GM19238 (cell line): ENCODE measurements at regions not wholly inside any gene's neighbourhood (a gene's known extent, or its start where the extent isn't known, plus 50 kb on each side); places are given as distances from the start of the nearest gene placed in this dataset.
"Not testable (repeated sequence)": the region's sequence is repeated elsewhere in the genome, so short reads cannot be mapped to it uniquely, and the experiment has no call there.

Experiments
- DNase-seq: peaks from one replicate; pipeline ENCODE4 v3.0.0; 2011; ENCODE audit warnings: low spot score; ENCODE audit not compliant: insufficient read length

- DNase-seq = no peak
Measured at GRCh38 chr22:48486558-48486957, 1341.1 kb downstream of the BRD1 start.

DNA sequence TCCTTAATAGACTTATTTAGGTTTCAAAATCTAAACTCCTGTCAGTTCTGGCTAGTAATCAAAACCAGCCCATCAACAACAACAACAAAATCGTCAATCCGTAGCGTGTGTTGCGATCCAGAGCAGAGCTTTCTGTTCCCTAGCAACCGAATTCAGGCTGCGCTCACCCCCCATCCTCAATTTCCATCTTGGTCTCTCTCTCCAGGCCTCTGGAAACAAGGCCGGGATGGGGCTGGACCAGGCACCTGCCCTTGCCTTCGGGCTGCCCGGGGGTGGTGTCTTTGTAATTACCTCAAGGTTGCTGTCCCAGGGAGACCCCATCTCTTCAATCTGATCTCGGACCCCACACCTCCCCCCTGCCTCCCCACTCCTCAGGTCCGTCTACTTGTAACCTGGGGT lies 1341.5 kb downstream of the BRD1 start:
- no peak for DNase-seq

GRCh38 chr22:48485149-48486133 lies 1342.2 kb downstream of the BRD1 start:
- no peak for DNase-seq

- DNase-seq = no peak
Measured at GRCh38 chr22:48483764-48484528, 1343.7 kb downstream of the BRD1 start.

- no peak for DNase-seq
Measured at GRCh38 chr22:48482771-48483170, 1344.9 kb downstream of the BRD1 start.

DNA sequence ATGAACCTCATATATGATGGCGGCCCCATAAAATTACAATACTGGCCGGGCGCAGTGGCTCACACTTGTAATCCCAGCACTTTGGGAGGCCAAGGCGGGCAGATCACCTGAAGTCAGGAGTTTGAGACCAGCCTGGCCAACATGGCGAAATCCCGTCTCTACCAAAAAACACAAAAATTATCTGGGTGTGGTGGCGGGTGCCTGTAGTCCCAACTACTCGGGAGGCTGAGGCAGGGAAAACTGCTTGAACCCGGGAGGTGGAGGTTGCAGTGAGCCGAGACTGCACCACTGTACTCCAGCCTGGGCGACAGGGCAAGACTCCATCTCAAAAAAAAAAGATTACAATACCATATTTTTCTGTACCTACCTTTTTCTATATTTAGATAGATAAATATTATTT lies 1345.5 kb downstream of the BRD1 start:
- not testable (repeated sequence) for DNase-seq

DNA sequence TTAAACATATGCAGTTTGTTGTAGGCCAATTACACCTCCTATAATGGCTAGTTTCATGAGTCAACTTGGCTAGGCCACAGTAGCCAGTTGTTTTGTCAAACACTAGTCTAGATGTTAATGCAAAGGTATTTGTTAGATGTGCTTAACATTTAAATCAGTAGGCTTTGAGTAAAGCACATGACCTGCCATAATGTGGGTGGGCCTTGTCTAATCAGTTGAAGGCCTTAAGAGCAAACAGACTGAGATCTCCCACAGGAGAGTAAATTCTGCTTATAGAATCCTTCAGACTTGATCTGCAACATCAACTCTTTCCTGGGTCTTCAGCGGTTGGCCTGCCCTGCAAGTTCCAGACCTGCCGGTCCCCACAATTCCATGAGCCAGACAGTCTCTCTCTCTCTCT lies 1345.9 kb downstream of the BRD1 start:
- no peak for DNase-seq

DNA sequence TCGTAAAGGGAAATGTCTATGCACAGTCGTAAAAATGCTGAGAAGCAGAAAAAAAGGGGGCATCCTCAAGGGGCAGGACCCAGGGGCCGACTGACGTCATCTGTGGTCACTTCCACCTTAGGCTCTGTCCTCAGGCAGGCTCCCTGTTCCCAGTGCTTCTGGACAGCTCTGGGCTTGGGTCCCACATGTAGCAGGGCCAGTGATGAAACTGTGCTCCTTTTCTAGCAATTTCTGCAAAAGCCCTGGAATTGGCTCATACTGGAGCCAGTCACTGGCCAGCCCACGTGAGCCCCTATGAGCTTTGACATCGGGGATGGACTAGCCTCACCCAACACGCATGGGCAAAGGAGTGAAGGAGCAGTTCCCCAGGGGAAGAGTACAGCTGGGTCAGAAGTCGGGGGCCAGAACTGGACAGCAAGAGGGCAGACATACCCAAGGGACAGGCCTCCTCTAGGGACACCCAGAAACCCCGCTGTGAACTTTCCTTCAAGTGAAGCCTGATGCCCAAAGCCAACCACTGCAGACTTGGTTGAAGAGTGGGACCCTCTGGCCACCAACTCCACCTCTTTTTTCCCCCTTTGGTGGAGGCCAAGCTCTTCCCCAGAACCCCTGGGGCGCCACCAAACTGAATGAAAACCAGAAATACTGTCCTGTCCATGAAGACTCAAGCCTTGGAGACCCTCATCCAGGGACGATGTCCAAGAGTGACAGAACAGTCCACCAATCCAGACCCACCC lies 1349.0 kb downstream of the BRD1 start:
- DNase-seq = no peak

DNA sequence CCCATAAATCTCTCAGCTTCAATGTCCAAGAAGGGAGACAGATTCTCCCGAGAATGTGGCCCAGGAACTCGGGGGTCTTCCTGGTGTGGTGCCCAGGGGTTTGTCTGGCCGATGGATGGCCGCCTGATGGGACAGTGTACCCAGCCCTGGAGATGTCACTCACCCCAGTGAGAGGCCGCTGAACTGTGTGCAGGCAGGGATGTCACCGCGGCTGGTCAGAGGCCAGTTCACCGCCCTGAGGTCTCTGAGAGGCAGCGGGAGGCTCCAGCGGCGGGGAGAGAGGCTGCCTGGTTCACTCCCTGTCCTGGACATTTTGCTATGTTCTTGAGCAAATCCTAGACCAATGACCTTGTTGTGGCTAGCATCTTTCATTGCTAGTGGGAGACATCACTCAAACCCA lies 1349.5 kb downstream of the BRD1 start:
- no peak for DNase-seq

GRCh38 chr22:48477031-48477721 lies 1350.5 kb downstream of the BRD1 start:
- no peak for DNase-seq

GRCh38 chr22:48476577-48476976 lies 1351.1 kb downstream of the BRD1 start:
- no peak for DNase-seq

GRCh38 chr22:48475661-48476345 lies 1351.9 kb downstream of the BRD1 start:
- no peak for DNase-seq

GRCh38 chr22:48474881-48475280 lies 1352.8 kb downstream of the BRD1 start:
- DNase-seq = no peak

GRCh38 chr22:48473202-48473601 lies 1354.5 kb downstream of the BRD1 start:
- no peak for DNase-seq

DNA sequence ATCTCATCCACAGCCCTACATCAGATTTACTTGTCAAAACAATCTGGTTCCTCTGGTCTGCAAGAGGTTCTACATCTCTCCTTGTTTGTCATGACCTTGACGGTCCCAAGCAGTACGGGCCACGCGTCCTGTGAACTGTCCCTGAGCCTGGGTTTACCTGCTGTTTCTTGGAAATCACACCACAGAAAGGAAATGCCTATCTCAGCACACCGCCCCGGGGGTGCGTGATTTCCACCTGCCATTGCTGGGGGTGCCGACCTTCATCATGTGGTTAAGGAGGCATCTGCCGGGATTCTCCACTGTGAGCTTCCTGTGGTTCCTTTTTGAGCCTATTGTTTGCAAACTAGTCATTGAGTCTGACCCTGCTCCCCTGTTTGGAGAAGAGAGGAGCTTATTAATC lies 1363.4 kb downstream of the BRD1 start:
- no peak for DNase-seq

- DNase-seq = no peak
Measured at GRCh38 chr22:48459859-48460823, 1367.5 kb downstream of the BRD1 start.

GRCh38 chr22:48459259-48459658 lies 1368.4 kb downstream of the BRD1 start:
- DNase-seq = no peak

- no peak for DNase-seq
Measured at GRCh38 chr22:48456449-48456848, 1371.2 kb downstream of the BRD1 start.

GRCh38 chr22:48453751-48454485 lies 1373.8 kb downstream of the BRD1 start:
- DNase-seq = no peak
